ENCODE measurements at regions not wholly inside any gene's neighbourhood (a gene's known extent, or its start where the extent isn't known, plus 50 kb on each side); places are given as distances from the start of the nearest gene placed in this dataset.

GRCh38 chr4:95637043-95637600 is 88.3 kb upstream of the UNC5C start:
- Histone ChIP-seq H3F3A (ENCODE audit: insufficient read depth, low read length, poor library complexity, severe bottlenecking) (no peaks in the 10 kb centered on the region), H3K36me3 (ENCODE audit: insufficient read depth, low read length) (no peaks in the 10 kb centered on the region), H3K4me2 (ENCODE audit: low read length) (no peak overlapping the region), H3K9me2 (ENCODE audit: insufficient read depth, low read length) (no peaks in the 10 kb centered on the region), H3K79me2 (replicated peaks; ENCODE audit: insufficient read depth, low read length) (no peaks in the 10 kb centered on the region), H4K20me1 (ENCODE audit: insufficient read depth) (no peaks in the 10 kb centered on the region), H3K9ac (ENCODE audit: low read length) (no peak overlapping the region), H3K27ac (ENCODE audit: low read length) (no peak overlapping the region), H3K4me3 (ENCODE audit: low read length) (no peak overlapping the region), H3K27me3 (ENCODE audit: insufficient read depth, low read depth, low read length) (no peaks in the 10 kb centered on the region), H3K9me3 (ENCODE audit: low read length) (no peaks in the 10 kb centered on the region), H2AFZ (ENCODE audit: low read depth, low read length) (no peak overlapping the region)
- TF ChIP-seq POLR2AphosphoS5 (IDR thresholded peaks at IDR 0.05) (no peak), RAD21 (conservative IDR thresholded peaks at IDR 0.05) (no peak), TAF1 (IDR thresholded peaks at IDR 0.05; ENCODE audit: low read depth) (no peak), EP300 (conservative IDR thresholded peaks at IDR 0.05; ENCODE audit: poor library complexity, severe bottlenecking) (no peak), CTCF (IDR thresholded peaks at IDR 0.05; ENCODE audit: poor library complexity, severe bottlenecking) (no peak), SMC3 (conservative IDR thresholded peaks at IDR 0.05; ENCODE audit: poor library complexity) (no peak), EZH2 (IDR thresholded peaks at IDR 0.05; ENCODE audit: borderline replicate concordance, insufficient read depth, low read length, poor library complexity, severe bottlenecking) (no peak), MXI1 (conservative IDR thresholded peaks at IDR 0.05; ENCODE audit: poor library complexity, severe bottlenecking) (no peak), REST (IDR thresholded peaks at IDR 0.05; ENCODE audit: borderline replicate concordance) (no peak)

- no peaks in the 10 kb centered on the region for H3K9me3 ChIP-seq (ENCODE audit: low read length)
- H3K27ac ChIP-seq (ENCODE audit: low read length): no peak overlapping the region
- no peaks in the 10 kb centered on the region for H3K9me2 ChIP-seq (ENCODE audit: insufficient read depth, low read length)
- no peak for TF ChIP-seq CTCF (IDR thresholded peaks at IDR 0.05; ENCODE audit: poor library complexity, severe bottlenecking)
- TF ChIP-seq POLR2AphosphoS5 (IDR thresholded peaks at IDR 0.05): no peak
- no peak for TF ChIP-seq SMC3 (conservative IDR thresholded peaks at IDR 0.05; ENCODE audit: poor library complexity)
- TF ChIP-seq EZH2 (IDR thresholded peaks at IDR 0.05; ENCODE audit: borderline replicate concordance, insufficient read depth, low read length, poor library complexity, severe bottlenecking): no peak
- no peak for TF ChIP-seq EP300 (conservative IDR thresholded peaks at IDR 0.05; ENCODE audit: poor library complexity, severe bottlenecking)
- TF ChIP-seq REST (IDR thresholded peaks at IDR 0.05; ENCODE audit: borderline replicate concordance): no peak
- TF ChIP-seq RAD21 (conservative IDR thresholded peaks at IDR 0.05): no peak
- no peak for TF ChIP-seq MXI1 (conservative IDR thresholded peaks at IDR 0.05; ENCODE audit: poor library complexity, severe bottlenecking)
- TF ChIP-seq TAF1 (IDR thresholded peaks at IDR 0.05; ENCODE audit: low read depth): no peak
- H4K20me1 ChIP-seq (ENCODE audit: insufficient read depth): no peaks in the 10 kb centered on the region
- H3K79me2 ChIP-seq (replicated peaks; ENCODE audit: insufficient read depth, low read length): no peaks in the 10 kb centered on the region
- H3K4me3 ChIP-seq (ENCODE audit: low read length): no peak overlapping the region
- H3K4me2 ChIP-seq (ENCODE audit: low read length): no peak overlapping the region
- no peak overlapping the region for H3K9ac ChIP-seq (ENCODE audit: low read length)
- H2AFZ ChIP-seq (ENCODE audit: low read depth, low read length): no peak overlapping the region
- H3F3A ChIP-seq (ENCODE audit: insufficient read depth, low read length, poor library complexity, severe bottlenecking): no peaks in the 10 kb centered on the region
- no peaks in the 10 kb centered on the region for H3K36me3 ChIP-seq (ENCODE audit: insufficient read depth, low read length)
- no peaks in the 10 kb centered on the region for H3K27me3 ChIP-seq (ENCODE audit: insufficient read depth, low read depth, low read length)
Measured at GRCh38 chr4:95636061-95636460, 87.3 kb upstream of the UNC5C start.

Measured in neural cell (in vitro differentiated cells).